IPS-18c (cell line): ENCODE measurements at regions not wholly inside any gene's neighbourhood (a gene's known extent, or its start where the extent isn't known, plus 50 kb on each side); places are given as distances from the start of the nearest gene placed in this dataset.

Experiments used
- H3K4me3 ChIP-seq: 2 replicates; pipeline ENCODE4 v1.7.0; 2013; ENCODE audit warnings: low read depth, mild to moderate bottlenecking, low read length, moderate library complexity; ENCODE audit not compliant: insufficient read depth
- H3K9me3 ChIP-seq: one replicate; pipeline ENCODE4 v1.6.1; 2013; ENCODE audit warnings: mild to moderate bottlenecking, low read length, moderate library complexity; ENCODE audit not compliant: control insufficient read depth, insufficient read depth

DNA sequence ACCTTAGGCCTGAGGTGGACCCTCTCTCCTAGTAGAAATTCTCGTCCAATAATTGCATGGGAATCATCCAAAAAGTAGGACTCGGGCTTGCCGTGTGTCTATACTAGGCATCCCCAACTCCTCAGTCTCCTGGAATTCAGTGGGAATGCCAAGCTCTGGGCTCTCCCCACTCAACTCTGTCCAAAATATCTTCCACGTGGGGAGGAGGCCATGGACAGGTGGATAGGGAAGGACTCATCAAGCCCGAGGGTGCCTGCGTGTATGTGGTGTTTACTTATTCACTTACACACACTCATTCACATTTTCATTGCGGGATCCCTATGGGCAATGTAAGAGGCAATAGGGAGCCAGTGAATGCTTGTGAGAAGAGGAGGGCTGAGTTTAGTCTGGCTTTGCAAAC is 383.3 kb downstream of the MN1 start:
- Histone ChIP-seq H3K4me3 (no peak overlapping the region), H3K9me3 (no peaks in the 10 kb centered on the region)

DNA sequence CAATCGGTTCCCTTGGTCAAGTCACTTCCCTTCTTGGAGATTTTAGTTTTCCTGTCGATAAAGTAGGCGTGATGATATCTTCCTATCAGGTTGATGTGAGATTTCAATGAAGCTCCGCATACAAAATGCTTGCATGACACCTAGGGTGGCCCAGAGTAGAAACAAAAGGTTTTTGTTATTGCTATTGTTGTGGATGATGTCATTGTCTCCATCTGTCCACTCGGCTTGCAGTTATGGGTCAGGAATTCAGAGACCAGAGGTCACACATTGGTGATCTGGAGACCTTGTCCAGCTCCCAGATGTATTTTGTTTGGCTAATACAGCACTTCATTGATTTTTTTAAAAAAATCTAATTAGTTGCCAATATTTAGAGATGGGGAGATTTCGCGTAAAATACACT is 382.1 kb downstream of the MN1 start:
- Histone ChIP-seq H3K4me3 (no peak overlapping the region), H3K9me3 (no peaks in the 10 kb centered on the region)

GRCh38 chr22:27420195-27420816 is 381.2 kb downstream of the MN1 start:
- Histone ChIP-seq H3K9me3 (no peaks in the 10 kb centered on the region), H3K4me3 (no peak overlapping the region)

DNA sequence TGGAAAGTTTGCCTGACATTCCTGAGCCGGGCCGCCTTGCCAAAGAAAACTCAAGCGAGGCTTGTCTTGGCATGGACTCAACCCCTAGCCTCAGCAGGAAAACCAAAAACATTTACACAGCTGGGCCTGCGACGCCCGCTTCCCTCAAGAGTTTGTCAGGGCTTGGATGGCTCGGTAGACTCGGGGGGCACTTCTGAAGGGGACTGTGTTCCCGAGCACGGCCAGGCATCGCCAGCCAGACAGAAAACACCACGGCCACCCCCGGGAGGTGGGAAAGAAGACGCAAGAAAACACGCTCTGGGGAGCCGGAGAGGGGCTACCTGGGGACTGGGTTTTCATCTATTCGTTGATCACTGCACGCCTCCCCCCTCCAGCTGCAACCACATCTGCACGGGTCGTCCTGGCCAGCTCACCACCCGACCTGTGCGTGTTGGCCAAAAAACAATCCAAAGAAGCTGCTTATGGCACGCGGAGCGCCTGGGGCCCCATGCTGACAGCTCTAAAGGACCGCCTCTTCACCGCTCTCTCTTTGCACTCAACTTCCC is 380.7 kb downstream of the MN1 start:
- Histone ChIP-seq H3K4me3 (no peak overlapping the region), H3K9me3 (no peaks in the 10 kb centered on the region)

DNA sequence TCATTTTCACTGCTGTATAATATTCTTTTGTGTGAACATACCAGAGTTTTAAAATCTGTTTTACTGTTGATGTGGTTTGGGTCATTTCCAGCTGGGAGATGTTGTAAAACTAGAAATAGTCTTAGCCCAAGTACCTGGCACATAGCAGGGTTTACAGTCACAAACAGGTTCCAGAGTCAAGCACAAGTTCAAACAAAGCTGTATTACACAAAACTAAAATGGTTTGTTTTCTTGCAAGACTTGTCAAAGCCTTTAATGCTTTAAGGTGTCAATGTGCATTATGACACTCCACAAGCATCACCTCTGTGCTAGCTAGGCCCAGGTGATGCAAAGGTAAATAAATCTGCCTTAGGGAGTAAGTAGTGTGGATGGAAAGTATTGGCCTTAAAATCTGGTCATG is 379.1 kb downstream of the MN1 start:
- H3K4me3 ChIP-seq = no peak overlapping the region

GRCh38 chr22:27424319-27424718 is 377.2 kb downstream of the MN1 start:
- Histone ChIP-seq H3K9me3 (no peaks in the 10 kb centered on the region), H3K4me3 (no peak overlapping the region)

More for the DNA sequence above, 379.1 kb downstream of the MN1 start:
- no peaks in the 10 kb centered on the region for H3K9me3 ChIP-seq

- Histone ChIP-seq H3K4me3 (no peak overlapping the region), H3K9me3 (peaks cover 2% of the 10 kb centered on the region)
Observed at GRCh38 chr22:27429476-27429875, 372.1 kb downstream of the MN1 start.

DNA sequence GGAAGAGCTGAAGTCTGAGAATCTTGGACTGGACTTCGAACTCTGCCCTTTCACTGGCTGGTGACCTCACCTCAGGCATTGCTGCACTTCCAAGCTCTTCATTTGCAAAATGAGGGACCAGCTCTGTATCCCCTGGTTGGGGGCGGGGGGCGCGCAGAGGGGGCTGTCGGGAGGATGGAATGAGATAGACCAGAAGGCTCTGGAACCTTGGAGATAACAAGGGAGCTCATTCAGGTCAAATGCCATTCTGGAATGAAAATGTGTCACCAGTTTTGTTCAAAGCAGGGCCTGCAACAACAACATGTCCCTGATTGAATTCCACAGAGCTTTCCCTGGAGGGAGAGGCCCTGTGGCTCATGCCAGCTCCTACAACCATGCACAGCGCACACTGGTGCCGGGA is 370.5 kb downstream of the MN1 start:
- peaks cover 2% of the 10 kb centered on the region for H3K9me3 ChIP-seq
- H3K4me3 ChIP-seq = no peak overlapping the region

DNA sequence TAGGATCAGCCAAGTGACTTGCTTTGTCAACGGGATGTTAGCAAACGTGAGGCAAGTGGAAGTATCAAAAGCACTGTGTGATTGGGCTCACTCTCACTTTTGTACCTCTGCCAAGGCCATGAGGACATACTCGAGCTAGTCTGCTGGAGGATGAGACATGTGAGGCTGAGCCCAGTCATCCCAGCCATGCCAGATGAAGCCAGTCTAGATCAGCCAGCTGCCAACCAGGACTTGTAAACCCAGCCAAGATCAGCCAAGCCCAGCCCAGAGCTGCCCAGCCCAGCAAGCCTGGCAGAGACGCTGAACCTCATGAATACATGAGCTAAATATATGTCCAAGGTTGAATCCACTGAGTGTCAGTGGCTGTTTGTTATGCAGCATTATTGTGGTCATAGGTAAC is 369.7 kb downstream of the MN1 start:
- H3K4me3 ChIP-seq = no peak overlapping the region
- H3K9me3 ChIP-seq = peaks cover 2% of the 10 kb centered on the region

- H3K9me3 ChIP-seq = peaks cover 2% of the 10 kb centered on the region
- H3K4me3 ChIP-seq = no peak overlapping the region
Observed at GRCh38 chr22:27433099-27433498, 368.5 kb downstream of the MN1 start.

- H3K4me3 ChIP-seq = no peak overlapping the region; the same call in 1 of the 2 replicates
Observed at GRCh38 chr22:27433585-27434190, 367.9 kb downstream of the MN1 start.

GRCh38 chr22:27434898-27435297 is 366.7 kb downstream of the MN1 start:
- Histone ChIP-seq H3K4me3 (no peak overlapping the region), H3K9me3 (peaks cover 2% of the 10 kb centered on the region)

More at GRCh38 chr22:27433585-27434190, 367.9 kb downstream of the MN1 start:
- H3K9me3 ChIP-seq = peaks cover 2% of the 10 kb centered on the region

DNA sequence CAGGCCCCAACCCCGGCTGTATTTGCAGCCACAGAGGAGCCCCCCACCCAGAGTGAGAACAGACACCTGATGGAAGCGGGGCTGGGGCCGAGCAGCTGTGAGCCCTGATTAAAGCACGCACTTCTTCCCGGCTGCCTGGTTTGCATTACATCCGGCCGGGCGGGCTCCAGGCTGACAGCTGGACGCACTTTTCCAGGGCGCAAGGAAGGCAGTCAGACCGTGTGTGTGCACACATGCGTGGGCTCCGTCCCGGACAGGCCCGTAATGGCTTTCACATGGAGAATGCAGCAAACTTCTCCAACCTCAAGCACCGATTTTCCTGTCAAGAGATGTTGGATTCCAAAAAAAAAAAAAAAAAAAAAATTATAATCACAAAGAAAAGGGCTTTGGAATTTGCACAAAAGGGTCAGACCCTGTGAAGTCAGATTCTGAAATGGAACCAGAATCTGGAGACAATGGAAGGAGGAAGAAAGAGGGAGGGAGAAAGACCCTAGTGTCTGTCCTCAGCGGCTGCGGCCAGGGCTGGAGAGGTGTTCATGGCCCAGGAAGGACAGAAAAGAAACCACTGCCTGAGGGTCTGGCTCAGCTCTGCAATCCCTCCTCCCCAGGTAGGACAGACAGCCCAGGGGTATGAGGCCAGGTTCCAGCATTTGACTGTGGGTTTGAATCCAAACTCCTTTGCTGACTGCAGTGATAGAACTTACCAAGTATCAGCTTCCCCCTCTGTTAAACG is 365.5 kb downstream of the MN1 start:
- peaks cover 2% of the 10 kb centered on the region for H3K9me3 ChIP-seq
- H3K4me3 ChIP-seq = no peak overlapping the region

GRCh38 chr22:27436591-27436990 is 365.0 kb downstream of the MN1 start:
- Histone ChIP-seq H3K9me3 (peaks cover 2% of the 10 kb centered on the region), H3K4me3 (no peak overlapping the region)

DNA sequence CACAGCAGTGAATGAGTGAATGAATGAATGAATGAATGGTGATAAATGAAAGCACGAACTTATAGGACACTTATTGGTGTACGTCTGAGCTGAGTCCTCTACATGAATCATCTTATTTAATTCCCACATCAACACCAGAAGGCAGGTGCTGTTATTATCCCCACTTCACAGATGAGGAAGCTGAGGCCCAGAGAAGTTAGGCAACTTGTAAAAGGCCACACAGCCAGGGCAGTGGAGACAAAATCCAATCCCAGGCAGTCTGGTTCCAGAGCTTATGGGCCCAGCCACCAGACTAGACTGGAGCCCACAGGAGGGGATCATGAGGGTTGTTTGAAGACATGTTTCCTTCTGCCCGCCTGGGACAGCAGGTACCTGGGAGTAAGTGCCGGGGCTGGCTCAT is 364.0 kb downstream of the MN1 start:
- Histone ChIP-seq H3K4me3 (no peak overlapping the region), H3K9me3 (no peaks in the 10 kb centered on the region)

DNA sequence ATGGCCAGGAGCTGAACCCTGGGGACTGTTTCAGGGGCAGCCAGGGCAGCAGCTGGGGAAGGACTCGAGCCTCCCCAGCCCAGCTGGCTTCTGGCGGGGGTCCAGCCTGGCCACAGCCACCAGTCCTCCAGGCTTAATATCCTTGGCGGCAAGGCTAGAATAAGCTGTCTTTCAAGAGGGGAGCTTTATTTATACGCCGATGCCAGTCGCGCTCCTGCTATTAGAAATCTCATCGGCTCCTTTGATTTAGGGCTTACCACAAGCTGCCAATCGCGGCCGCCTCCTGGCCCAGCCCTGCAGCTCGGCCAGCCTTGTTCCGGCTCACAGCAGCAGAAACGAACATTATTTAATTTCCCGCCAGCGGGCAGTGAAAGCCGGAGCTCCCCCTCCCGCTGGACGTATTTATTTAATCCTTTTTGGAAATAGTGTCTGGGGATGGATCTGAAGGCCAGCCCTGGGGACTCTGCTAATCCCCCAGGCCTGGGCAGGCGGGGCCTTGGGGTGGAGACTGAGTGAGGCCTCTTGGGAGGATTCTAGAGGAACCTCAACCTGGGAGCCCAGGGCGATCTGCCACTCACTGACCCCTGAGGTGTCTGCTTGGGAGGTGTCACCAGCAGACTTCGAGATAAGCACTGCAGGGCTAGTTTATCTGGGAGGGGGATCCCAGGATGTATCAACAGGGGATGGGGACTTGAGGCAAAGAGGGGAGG is 363.1 kb downstream of the MN1 start:
- no peaks in the 10 kb centered on the region for H3K9me3 ChIP-seq
- H3K4me3 ChIP-seq = no peak overlapping the region

GRCh38 chr22:27439131-27439530 is 362.4 kb downstream of the MN1 start:
- Histone ChIP-seq H3K4me3 (no peak overlapping the region), H3K9me3 (no peaks in the 10 kb centered on the region)
